Thoracic aorta (tissue), 2 donors: ENCODE measurements at regions not wholly inside any gene's neighbourhood (a gene's known extent, or its start where the extent isn't known, plus 50 kb on each side); places are given as distances from the start of the nearest gene placed in this dataset.

Experiments used
- ATAC-seq: fragments of 150-250 bp; one replicate; pipeline ENCODE4 v1.8.0; 2017; ENCODE audit warnings: low read depth; ENCODE audit not compliant: insufficient number of reproducible peaks, low FRiP score
- DNase-seq: peaks from one replicate; pipeline ENCODE4 v3.0.0-alpha.2; 2020; ENCODE audit warnings: low spot score
- H3K27ac ChIP-seq, 2 donors: fragments of 200-600 bp; sonication (generic); 1 replicate in 1 of 2; 2 replicates in 1 of 2; pipeline ENCODE4 v1.5.1; 2016; ENCODE audit warnings: mild to moderate bottlenecking in 2 of 2, moderate library complexity in 2 of 2
- H3K27me3 ChIP-seq: fragments of 200-600 bp; sonication (generic); replicated peaks from 2 replicates; pipeline ENCODE4 v1.6.0; 2016; ENCODE audit warnings: mild to moderate bottlenecking; ENCODE audit not compliant: insufficient read depth
- H3K36me3 ChIP-seq: fragments of 200-600 bp; sonication (generic); one replicate; pipeline ENCODE4 v1.5.1; 2016
- H3K4me1 ChIP-seq, 2 donors: fragments of 200-600 bp; sonication (generic); 1 replicate in 1 of 2; 2 replicates in 1 of 2; pipeline versions ENCODE4 v1.5.1 to v1.6.0; 2016; ENCODE audit warnings: low read depth in 2 of 2, mild to moderate bottlenecking in 1 of 2; ENCODE audit not compliant: control insufficient read depth in 1 of 2
- H3K4me3 ChIP-seq: fragments of 200-600 bp; sonication (generic); 2 replicates; pipeline ENCODE4 v1.5.1; 2016; ENCODE audit warnings: mild to moderate bottlenecking
- H3K9me3 ChIP-seq: fragments of 200-600 bp; sonication (generic); 2 replicates; pipeline ENCODE4 v1.5.1; 2016
- TF ChIP-seq, protein P1 (sequence below): fragments of 200-600 bp; sonication (generic); IDR thresholded peaks from one replicate; pipeline ENCODE4 v1.5.1; 2019; ENCODE audit warnings: antibody characterized with exemption

DNA sequence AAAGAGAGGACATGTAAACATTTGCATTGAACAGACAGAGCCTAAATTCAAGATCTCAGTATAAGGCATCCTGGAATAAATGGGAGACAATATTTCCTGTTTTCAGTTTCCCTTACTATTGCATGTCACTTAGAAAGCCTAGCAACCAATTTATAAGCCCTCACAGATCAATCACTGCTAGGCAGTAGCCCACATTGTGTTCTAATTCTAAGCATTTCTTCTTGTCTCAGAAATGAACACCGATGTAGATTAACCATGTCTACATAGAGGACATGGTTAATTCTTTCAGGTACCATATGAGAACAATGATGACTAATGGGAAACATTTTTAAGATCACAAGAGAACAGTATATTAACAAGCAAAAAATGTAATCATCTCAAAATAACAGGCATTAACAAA is 79.6 kb upstream of the HMHB1 start:
- no peak for ATAC-seq
- Histone ChIP-seq H3K9me3 (no peaks in the 10 kb centered on the region), H3K4me3 (no peak overlapping the region), H3K27ac (no peak overlapping the region), H3K4me1 (peaks cover 0 to 9% of the 10 kb centered on the region in 2 donors), H3K36me3 (no peaks in the 10 kb centered on the region), H3K27me3 (no peaks in the 10 kb centered on the region)
- no peak for DNase-seq
- TF ChIP-seq, protein P1, sequence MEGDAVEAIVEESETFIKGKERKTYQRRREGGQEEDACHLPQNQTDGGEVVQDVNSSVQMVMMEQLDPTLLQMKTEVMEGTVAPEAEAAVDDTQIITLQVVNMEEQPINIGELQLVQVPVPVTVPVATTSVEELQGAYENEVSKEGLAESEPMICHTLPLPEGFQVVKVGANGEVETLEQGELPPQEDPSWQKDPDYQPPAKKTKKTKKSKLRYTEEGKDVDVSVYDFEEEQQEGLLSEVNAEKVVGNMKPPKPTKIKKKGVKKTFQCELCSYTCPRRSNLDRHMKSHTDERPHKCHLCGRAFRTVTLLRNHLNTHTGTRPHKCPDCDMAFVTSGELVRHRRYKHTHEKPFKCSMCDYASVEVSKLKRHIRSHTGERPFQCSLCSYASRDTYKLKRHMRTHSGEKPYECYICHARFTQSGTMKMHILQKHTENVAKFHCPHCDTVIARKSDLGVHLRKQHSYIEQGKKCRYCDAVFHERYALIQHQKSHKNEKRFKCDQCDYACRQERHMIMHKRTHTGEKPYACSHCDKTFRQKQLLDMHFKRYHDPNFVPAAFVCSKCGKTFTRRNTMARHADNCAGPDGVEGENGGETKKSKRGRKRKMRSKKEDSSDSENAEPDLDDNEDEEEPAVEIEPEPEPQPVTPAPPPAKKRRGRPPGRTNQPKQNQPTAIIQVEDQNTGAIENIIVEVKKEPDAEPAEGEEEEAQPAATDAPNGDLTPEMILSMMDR: no peak

DNA sequence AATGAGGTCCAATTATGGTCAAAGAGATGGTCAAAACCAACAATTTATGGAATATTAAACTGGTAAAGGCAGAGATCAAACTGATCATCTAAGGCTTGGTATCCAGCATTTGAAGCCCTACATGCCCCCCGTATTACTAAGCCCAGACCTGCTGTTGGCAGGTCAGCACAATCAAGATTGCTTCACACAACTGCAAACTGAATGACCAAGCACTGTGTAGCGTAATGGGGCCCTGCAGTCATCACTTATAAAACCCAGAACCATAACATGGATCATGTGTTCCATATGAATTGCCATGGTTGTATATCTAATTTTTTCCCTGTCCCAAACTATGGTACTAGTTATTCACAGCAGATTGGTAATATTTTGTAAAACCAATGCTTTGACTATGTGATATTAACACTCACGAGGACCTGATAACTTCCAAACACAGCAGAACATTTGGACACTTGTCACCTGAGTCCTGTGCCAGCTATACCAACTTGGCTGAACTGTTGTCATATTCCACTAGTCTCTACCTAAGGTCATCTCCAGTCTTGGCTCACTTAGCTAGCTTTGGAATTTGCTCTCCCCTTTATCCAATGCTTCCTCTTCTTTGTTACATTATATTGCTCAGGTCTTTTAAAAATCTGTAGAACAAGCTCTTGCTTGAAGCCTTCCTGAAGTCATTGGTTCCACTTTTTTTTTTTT is 81.7 kb upstream of the HMHB1 start:
- Histone ChIP-seq H3K27ac (no peak overlapping the region), H3K36me3 (no peaks in the 10 kb centered on the region), H3K4me1 (peaks cover 0 to 9% of the 10 kb centered on the region in 2 donors), H3K9me3 (no peaks in the 10 kb centered on the region), H3K4me3 (no peak overlapping the region), H3K27me3 (no peaks in the 10 kb centered on the region)
- ATAC-seq (no peak), DNase-seq (no peak)
- TF ChIP-seq, protein P1: no peak

DNA sequence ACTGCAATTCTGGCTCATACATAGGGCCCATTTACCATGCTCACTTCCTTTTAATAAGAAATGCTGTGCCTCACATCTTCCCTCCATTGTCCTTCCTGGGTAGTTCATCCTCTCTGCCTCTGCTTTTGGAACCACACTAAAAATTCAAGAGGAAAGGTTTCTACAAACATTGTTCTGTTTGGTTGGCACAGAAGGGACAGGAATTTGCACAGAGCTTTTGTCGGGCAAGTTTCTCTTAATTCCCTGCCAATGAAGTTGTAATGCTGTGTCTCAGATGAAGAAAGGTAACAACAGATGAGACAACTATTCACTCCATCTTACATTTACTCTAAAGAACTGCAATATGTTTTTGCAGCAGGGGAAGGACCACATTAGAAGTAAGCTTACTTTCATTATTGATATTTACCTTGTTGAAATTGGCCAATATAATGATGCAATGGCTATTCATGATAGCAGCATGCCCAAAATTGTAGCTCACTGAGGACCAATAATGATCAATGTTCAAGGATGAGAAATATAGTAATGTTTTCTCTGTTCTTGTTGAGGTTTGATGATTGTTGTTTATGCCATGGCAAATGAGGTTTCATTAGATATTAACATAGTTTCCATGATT is 82.5 kb upstream of the HMHB1 start:
- TF ChIP-seq, protein P1: no peak
- Histone ChIP-seq H3K27me3 (no peaks in the 10 kb centered on the region), H3K36me3 (no peaks in the 10 kb centered on the region), H3K9me3 (no peaks in the 10 kb centered on the region), H3K4me1 (peaks cover 0 to 9% of the 10 kb centered on the region in 2 donors), H3K27ac (no peak overlapping the region), H3K4me3 (no peak overlapping the region)
- ATAC-seq: no peak
- DNase-seq: no peak

DNA sequence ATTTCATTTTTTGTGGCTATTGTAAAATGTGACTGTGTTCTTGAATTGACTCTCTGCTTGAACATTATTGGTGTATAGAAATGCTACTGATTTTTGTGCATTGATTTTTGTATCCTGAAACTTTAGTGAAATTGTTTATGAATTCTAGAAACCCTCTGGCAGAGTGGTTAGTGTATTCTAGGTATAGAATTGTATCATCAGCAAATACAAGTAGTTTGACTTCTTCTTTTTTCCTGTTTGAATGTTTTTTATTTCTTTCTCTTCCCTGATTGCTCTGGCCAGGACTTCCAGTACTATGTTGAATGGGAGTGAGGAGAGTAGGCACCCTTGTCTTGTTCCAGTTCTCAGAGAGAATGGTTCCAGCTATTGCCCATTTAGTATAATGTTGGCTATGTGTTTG is 88.8 kb upstream of the HMHB1 start:
- Histone ChIP-seq H3K9me3 (no peaks in the 10 kb centered on the region), H3K27ac (no peak overlapping the region), H3K4me3 (no peak overlapping the region), H3K36me3 (no peaks in the 10 kb centered on the region), H3K4me1 (no peaks in the 10 kb centered on the region), H3K27me3 (no peaks in the 10 kb centered on the region)
- no peak for DNase-seq
- TF ChIP-seq, protein P1: no peak
- no peak for ATAC-seq

DNA sequence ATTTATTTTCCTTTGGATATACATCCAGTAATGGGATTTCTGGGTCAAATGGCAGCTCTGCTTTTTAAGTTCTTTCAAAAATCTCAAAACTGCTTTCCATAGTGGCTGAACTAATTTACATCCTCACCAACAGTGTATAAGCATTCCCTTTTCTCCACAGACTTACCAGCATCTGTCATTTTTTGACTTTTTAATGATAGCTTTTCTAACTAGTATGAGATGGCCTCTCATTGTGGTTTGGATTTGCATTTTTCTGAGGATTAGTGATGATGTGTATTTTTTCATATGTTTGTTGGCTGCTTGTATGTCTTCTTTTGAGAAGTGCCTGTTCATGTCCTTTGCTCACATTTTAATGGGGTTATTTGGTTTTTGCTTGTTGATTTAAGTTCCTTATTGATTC is 90.0 kb upstream of the HMHB1 start:
- DNase-seq: no peak
- H3K4me3 ChIP-seq: no peak overlapping the region
- no peak for ATAC-seq
- no peaks in the 10 kb centered on the region for H3K27me3 ChIP-seq
- TF ChIP-seq, protein P1: no peak
- no peaks in the 10 kb centered on the region for H3K4me1 ChIP-seq
- no peaks in the 10 kb centered on the region for H3K9me3 ChIP-seq
- H3K36me3 ChIP-seq: no peaks in the 10 kb centered on the region
- H3K27ac ChIP-seq: no peak overlapping the region
